ENCODE measurements at regions not wholly inside any gene's neighbourhood (a gene's known extent, or its start where the extent isn't known, plus 50 kb on each side); places are given as distances from the start of the nearest gene placed in this dataset.
"Not testable (repeated sequence)": the region's sequence is repeated elsewhere in the genome, so short reads cannot be mapped to it uniquely, and the experiment has no call there.

DNA sequence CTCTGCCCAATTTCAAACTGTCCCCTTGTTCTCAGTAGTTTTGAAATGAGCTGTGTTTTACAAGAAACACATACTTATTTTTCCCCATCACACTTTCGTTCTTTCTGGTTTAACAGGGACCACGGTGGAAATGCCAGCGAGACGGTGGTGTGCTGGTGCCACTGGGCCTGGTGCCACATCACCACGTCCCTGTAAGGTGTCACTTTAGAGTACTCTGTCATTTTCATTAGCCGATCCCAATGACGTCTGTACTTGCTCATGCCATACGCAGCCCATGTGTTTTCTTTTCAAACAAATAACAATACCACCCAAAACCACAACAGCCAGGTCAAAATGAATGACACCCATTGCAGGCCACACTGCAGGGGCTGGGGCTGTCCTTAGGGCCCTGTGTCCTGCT is 4416.8 kb upstream of the TPTE start:
- no CpG with 5 or more reads among the region's 8 CpGs for WGBS
- H3K4me3 ChIP-seq (ENCODE audit: low read length in 2 of 2); DNase-seq (ENCODE audit: low read depth in 6 of 9, low spot score in 9 of 9); H3K27me3 ChIP-seq (ENCODE audit: control insufficient read depth in 2 of 2, insufficient read depth in 1 of 2, low read length in 1 of 2); H3K9me3 ChIP-seq (ENCODE audit: control insufficient read depth in 2 of 2, insufficient read depth in 1 of 2, low read length in 1 of 2); H3K36me3 ChIP-seq (ENCODE audit: control insufficient read depth in 2 of 2, insufficient read depth in 2 of 2, low read length in 1 of 2); H3K4me1 ChIP-seq (ENCODE audit: control insufficient read depth in 2 of 2, insufficient read depth in 2 of 2, low read length in 2 of 2); H3K27ac ChIP-seq (ENCODE audit: low read depth in 1 of 2, low read length in 1 of 2): not testable (repeated sequence)

DNA sequence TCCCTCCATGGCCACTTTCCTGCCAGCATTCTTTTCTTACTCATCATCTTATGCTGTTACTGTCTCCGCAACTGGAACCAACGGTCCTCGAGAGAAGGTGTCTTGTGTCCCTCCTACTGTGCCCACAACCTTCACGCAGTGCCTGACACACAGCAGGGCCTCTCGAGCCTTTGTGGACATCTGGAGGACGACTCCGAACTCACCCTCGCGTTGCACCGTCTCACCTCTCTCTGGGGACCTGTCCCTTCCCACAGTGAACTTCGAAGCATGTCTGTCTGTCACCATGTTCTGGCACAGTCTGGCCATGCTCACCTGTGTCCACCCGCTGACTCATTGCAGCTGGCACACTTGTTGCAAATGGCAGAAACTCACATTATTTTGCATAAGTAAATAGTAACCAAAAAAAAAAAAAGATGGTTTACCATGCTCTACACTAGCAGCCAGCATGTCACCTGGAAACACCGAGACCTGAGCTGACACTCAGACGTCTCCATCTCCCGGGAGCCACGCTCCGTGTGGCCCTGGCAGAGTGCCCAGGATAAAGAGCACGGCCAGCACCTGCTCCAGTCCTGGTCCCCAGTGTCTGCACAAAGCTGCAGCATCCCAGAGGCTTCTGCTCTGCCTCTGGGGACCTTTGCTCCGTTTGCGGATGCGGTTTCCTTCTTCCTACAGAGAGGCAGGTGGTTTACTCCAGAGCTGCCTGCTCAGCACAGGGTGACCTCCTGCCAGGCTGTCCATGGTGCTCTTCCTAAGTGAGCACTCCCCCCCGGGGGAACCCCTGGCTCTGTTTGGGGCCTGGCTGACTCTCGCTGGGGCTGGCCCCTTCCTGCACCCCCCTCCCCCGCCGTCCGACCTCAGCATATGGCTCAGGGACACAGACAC is 4414.5 kb upstream of the TPTE start:
- not testable (repeated sequence) for DNase-seq (ENCODE audit: low read depth in 6 of 9, low spot score in 9 of 9); H3K4me3 ChIP-seq (ENCODE audit: low read length in 2 of 2); H3K27ac ChIP-seq (ENCODE audit: low read depth in 1 of 2, low read length in 1 of 2); H3K9me3 ChIP-seq (ENCODE audit: control insufficient read depth in 2 of 2, insufficient read depth in 1 of 2, low read length in 1 of 2); H3K4me1 ChIP-seq (ENCODE audit: control insufficient read depth in 2 of 2, insufficient read depth in 2 of 2, low read length in 2 of 2); H3K27me3 ChIP-seq (ENCODE audit: control insufficient read depth in 2 of 2, insufficient read depth in 1 of 2, low read length in 1 of 2); H3K36me3 ChIP-seq (ENCODE audit: control insufficient read depth in 2 of 2, insufficient read depth in 2 of 2, low read length in 1 of 2)
- 94% methylated on average over 9 of the region's 26 CpGs for WGBS

DNA sequence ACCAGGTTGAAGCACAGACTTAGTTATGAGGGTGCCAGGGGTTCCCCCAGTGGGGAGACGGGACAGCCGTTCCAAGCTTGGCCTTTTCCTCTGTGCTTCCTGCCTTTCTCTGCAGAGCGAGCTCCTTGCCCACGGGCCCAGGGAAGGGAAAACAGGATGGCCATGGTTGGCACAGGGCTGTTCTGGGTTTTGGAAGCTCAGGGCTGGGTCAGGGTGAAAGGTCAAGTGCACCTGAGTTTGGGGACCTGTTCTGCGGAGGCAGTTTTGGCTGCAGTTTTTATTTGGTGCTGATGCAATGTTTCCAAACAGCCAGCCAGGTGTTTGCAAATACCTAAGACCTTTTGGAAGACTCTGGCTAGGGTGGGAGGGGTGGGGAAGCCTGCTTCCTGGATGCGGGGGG is 4412.5 kb upstream of the TPTE start:
- H3K9me3 ChIP-seq (ENCODE audit: control insufficient read depth in 2 of 2, insufficient read depth in 1 of 2, low read length in 1 of 2); H3K4me3 ChIP-seq (ENCODE audit: low read length in 2 of 2); H3K27me3 ChIP-seq (ENCODE audit: control insufficient read depth in 2 of 2, insufficient read depth in 1 of 2, low read length in 1 of 2); H3K4me1 ChIP-seq (ENCODE audit: control insufficient read depth in 2 of 2, insufficient read depth in 2 of 2, low read length in 2 of 2); H3K36me3 ChIP-seq (ENCODE audit: control insufficient read depth in 2 of 2, insufficient read depth in 2 of 2, low read length in 1 of 2); DNase-seq (ENCODE audit: low read depth in 6 of 9, low spot score in 9 of 9); H3K27ac ChIP-seq (ENCODE audit: low read depth in 1 of 2, low read length in 1 of 2): not testable (repeated sequence)
- WGBS: no CpG with 5 or more reads among the region's 6 CpGs

DNA sequence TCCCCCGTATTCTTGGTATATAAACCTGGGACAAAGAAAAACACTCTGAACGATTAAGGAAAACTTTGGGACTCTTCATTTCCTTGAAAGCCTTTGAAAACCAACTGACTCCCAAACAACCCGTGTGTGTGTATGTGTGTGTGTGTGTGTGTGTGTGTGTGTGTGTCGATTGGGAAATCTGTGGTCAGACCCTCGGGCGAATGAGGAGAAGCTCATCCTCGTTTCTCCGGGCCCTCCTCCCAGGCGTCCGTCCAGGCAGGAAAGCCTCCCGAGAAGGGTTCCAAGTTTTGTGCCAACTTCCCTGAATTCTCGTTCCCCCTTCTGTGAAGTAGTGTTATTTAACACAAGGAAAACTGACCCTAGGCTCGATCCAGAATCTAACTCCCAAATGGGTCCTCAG is 4411.6 kb upstream of the TPTE start:
- H3K27ac ChIP-seq (ENCODE audit: low read depth in 1 of 2, low read length in 1 of 2); H3K36me3 ChIP-seq (ENCODE audit: control insufficient read depth in 2 of 2, insufficient read depth in 2 of 2, low read length in 1 of 2); H3K4me3 ChIP-seq (ENCODE audit: low read length in 2 of 2); H3K9me3 ChIP-seq (ENCODE audit: control insufficient read depth in 2 of 2, insufficient read depth in 1 of 2, low read length in 1 of 2); H3K4me1 ChIP-seq (ENCODE audit: control insufficient read depth in 2 of 2, insufficient read depth in 2 of 2, low read length in 2 of 2); H3K27me3 ChIP-seq (ENCODE audit: control insufficient read depth in 2 of 2, insufficient read depth in 1 of 2, low read length in 1 of 2): not testable (repeated sequence)
- DNase-seq (ENCODE audit: low read depth in 6 of 9, low spot score in 9 of 9): peak in 1 of 9 donors; percentile 0
- WGBS: 56% methylated on average over 9 of the region's 13 CpGs

DNA sequence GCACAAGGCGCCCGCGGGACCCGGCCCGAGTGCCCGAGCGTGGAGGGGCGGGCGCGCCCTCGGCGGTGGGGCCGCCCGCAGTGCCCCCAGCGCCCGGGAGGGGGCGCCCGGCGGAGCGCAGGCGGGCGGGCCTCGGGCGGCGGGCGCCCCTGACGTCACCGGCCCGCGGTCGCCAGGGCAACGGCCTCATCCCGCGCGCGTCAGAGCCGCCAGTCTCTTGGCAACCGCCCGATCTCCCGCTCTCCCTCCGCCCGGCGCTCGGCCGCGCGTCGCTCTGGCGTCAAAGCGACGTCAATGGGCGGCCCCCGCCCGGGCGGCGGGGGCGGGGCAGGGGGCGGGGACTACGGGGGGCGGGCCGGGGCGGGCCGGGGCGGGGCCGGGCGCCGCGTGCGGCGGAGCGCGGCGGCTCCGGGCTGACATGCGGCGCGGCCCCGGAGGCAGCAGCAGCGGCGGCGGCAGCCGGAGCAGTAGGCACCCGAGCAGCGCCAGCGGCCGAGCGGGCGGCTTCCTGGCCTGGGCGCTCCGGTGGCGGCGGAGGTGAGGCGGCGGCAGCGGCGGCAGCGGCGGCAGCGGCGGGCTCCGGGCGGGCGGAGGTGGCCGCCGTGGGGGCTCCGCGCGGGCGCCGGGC is 4410.6 kb upstream of the TPTE start:
- no CpG with 5 or more reads among the region's 110 CpGs for WGBS
- not testable (repeated sequence) for H3K4me3 ChIP-seq (ENCODE audit: low read length in 2 of 2); DNase-seq (ENCODE audit: low read depth in 6 of 9, low spot score in 9 of 9); H3K4me1 ChIP-seq (ENCODE audit: control insufficient read depth in 2 of 2, insufficient read depth in 2 of 2, low read length in 2 of 2); H3K9me3 ChIP-seq (ENCODE audit: control insufficient read depth in 2 of 2, insufficient read depth in 1 of 2, low read length in 1 of 2); H3K36me3 ChIP-seq (ENCODE audit: control insufficient read depth in 2 of 2, insufficient read depth in 2 of 2, low read length in 1 of 2); H3K27me3 ChIP-seq (ENCODE audit: control insufficient read depth in 2 of 2, insufficient read depth in 1 of 2, low read length in 1 of 2); H3K27ac ChIP-seq (ENCODE audit: low read depth in 1 of 2, low read length in 1 of 2)

DNA sequence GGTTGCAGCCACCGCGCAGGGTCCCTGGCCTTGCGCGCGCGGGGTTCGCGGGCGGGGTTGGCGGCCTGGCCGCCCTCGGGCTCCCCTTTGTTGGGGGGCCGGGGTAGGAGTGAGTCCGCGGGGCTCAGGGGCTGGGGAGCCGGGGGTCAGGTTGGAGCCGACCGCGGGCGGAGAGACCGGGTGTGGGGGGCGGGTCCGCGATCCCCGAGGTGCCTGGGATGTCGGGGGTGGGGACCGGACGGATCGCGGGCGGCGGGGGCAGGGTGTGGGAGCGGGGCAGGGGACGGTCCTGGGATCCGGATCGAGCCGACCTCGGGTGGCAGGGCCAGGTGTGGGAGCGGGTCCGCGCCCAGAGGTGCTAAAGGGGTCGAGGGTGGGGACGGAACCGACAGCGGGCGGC is 4410.0 kb upstream of the TPTE start:
- H3K4me3 ChIP-seq (ENCODE audit: low read length in 2 of 2): peak overlapping the region in 1 of 2 donors; percentile 39

DNA sequence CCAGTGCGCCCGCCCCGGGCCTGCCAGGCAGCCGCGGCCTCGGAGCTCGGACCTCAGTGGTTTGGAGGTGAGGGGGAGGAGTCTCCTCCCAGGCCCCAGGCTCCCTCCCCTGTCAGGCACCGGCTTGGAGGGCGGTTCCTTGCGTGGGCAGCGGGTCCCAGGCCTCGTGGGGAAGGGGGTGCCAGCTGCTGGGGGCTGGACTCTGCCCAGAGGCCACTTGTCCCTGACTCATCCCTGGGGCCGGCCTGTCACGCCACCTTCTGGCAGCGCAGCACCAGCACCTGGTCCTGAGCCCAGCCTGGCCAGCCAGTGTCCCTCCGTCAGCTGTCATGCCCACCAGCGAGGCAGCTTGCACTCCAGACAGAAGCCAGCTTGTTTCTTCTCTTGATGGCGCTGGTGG is 4403.0 kb upstream of the TPTE start:
- H3K4me1 ChIP-seq (ENCODE audit: control insufficient read depth in 2 of 2, insufficient read depth in 2 of 2, low read length in 2 of 2); H3K9me3 ChIP-seq (ENCODE audit: control insufficient read depth in 2 of 2, insufficient read depth in 1 of 2, low read length in 1 of 2); DNase-seq (ENCODE audit: low read depth in 6 of 9, low spot score in 9 of 9); H3K36me3 ChIP-seq (ENCODE audit: control insufficient read depth in 2 of 2, insufficient read depth in 2 of 2, low read length in 1 of 2); H3K27ac ChIP-seq (ENCODE audit: low read depth in 1 of 2, low read length in 1 of 2); H3K4me3 ChIP-seq (ENCODE audit: low read length in 2 of 2); H3K27me3 ChIP-seq (ENCODE audit: control insufficient read depth in 2 of 2, insufficient read depth in 1 of 2, low read length in 1 of 2): not testable (repeated sequence)
- 97% methylated on average over 4 of the region's 18 CpGs for WGBS

More for the DNA sequence above, 4410.0 kb upstream of the TPTE start:
- WGBS: under 1% methylated on average over 19 of the region's 46 CpGs
- not testable (repeated sequence) for H3K27me3 ChIP-seq (ENCODE audit: control insufficient read depth in 2 of 2, insufficient read depth in 1 of 2, low read length in 1 of 2); H3K36me3 ChIP-seq (ENCODE audit: control insufficient read depth in 2 of 2, insufficient read depth in 2 of 2, low read length in 1 of 2); DNase-seq (ENCODE audit: low read depth in 6 of 9, low spot score in 9 of 9); H3K4me1 ChIP-seq (ENCODE audit: control insufficient read depth in 2 of 2, insufficient read depth in 2 of 2, low read length in 2 of 2); H3K9me3 ChIP-seq (ENCODE audit: control insufficient read depth in 2 of 2, insufficient read depth in 1 of 2, low read length in 1 of 2); H3K27ac ChIP-seq (ENCODE audit: low read depth in 1 of 2, low read length in 1 of 2)

DNA sequence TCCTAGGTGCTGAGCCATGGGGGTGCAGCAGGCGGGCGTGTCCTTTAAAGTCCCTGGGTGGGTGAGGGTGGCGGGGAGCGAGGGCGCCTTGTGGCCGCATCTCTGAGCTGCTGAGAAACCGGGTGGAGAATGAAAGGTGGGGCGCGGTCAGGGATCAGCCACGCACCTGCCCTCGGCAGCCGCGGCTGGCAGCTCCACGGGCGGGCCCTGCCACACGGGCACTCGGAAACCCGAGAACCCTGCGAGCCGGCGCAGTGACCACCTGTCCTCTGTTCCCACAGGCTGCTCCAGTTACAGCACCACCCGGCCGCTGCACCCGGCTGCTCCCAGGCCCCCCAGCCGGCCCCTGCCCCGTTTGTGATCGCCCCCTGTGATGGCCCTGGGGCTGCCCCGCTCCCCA is 4400.5 kb upstream of the TPTE start:
- not testable (repeated sequence) for H3K27ac ChIP-seq (ENCODE audit: low read depth in 1 of 2, low read length in 1 of 2); H3K4me3 ChIP-seq (ENCODE audit: low read length in 2 of 2); H3K9me3 ChIP-seq (ENCODE audit: control insufficient read depth in 2 of 2, insufficient read depth in 1 of 2, low read length in 1 of 2); DNase-seq (ENCODE audit: low read depth in 6 of 9, low spot score in 9 of 9); H3K36me3 ChIP-seq (ENCODE audit: control insufficient read depth in 2 of 2, insufficient read depth in 2 of 2, low read length in 1 of 2); H3K4me1 ChIP-seq (ENCODE audit: control insufficient read depth in 2 of 2, insufficient read depth in 2 of 2, low read length in 2 of 2); H3K27me3 ChIP-seq (ENCODE audit: control insufficient read depth in 2 of 2, insufficient read depth in 1 of 2, low read length in 1 of 2)
- 94% methylated on average over 14 of the region's 28 CpGs for WGBS

DNA sequence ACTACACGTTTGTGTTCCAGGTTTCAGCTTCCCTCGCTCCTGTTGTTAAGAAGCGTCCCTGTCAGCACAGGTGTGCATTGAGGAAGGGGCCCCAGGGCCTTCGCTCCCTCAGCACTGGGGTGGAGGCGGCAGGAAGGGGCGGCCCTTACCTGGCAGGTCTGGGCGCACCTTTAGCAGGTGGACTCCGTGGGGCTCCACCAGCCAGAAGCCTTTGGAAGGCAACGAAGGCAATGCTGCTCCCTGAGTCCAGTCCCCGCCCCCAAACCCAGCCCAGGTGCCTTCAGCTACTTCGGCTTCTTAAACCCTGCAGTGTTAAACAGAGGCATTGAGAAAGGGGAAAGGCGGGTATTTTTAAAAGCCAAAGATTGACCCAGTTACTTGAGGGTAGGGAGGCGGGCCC is 4398.8 kb upstream of the TPTE start:
- H3K36me3 ChIP-seq (ENCODE audit: control insufficient read depth in 2 of 2, insufficient read depth in 2 of 2, low read length in 1 of 2); H3K4me3 ChIP-seq (ENCODE audit: low read length in 2 of 2); H3K4me1 ChIP-seq (ENCODE audit: control insufficient read depth in 2 of 2, insufficient read depth in 2 of 2, low read length in 2 of 2); H3K27ac ChIP-seq (ENCODE audit: low read depth in 1 of 2, low read length in 1 of 2); H3K27me3 ChIP-seq (ENCODE audit: control insufficient read depth in 2 of 2, insufficient read depth in 1 of 2, low read length in 1 of 2); DNase-seq (ENCODE audit: low read depth in 6 of 9, low spot score in 9 of 9); H3K9me3 ChIP-seq (ENCODE audit: control insufficient read depth in 2 of 2, insufficient read depth in 1 of 2, low read length in 1 of 2): not testable (repeated sequence)
- 68% methylated on average over 7 of the region's 13 CpGs for WGBS

Measured in thymus (tissue), 11 donors.